ENCODE measurements at regions not wholly inside any gene's neighbourhood (a gene's known extent, or its start where the extent isn't known, plus 50 kb on each side); places are given as distances from the start of the nearest gene placed in this dataset.

DNA sequence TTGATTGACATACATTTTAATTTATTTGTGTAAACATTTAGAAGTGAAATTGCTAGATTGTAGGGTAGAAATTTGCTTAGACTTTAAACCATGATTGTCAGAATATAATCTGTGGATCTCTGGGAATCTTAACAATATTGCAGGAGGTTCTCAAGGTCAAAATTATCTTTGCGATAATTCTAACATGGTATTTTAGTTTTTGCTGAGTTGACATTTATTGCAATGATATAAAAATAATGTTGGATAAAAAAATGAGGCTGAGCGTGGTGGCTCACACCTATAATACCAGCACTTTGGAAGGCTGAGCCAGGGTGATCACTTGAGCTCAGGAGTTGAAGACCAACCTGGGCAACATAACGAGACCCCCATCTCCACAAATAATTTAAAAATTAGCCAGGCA is 70.3 kb upstream of the SGCD start:
- H3K27ac ChIP-seq (ENCODE audit: low read depth, low read length) = no peak overlapping the region

DNA sequence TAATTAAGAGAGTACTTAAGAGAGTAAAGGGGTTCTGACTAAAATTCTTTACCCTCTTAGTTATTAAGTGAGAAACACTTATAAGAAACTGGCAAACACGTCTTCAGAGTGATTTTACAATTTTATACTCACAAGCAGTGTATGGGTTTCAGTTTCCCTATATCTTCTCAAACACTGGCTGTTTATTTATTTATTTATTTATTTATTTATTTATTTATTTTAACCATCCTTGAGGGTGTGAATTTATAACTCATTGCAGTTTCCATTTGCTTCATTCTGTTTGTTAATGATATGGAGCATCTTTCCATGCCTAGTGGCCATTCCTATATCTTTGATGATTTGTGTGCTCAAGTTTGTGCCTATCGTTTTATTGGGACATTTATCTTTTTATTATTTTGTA is 68.0 kb upstream of the SGCD start:
- ChIA-PET CTCF (no interaction called here), RAD21 (ENCODE audit: low non-redundant PET in 1 of 2, low total read pairs in 2 of 2, uncharacterized antibody in 2 of 2, unreplicated experiment in 2 of 2) (no interaction called here), POLR2A (no interaction called here)
- Histone ChIP-seq H3K9me2 (ENCODE audit: insufficient read depth) (no peaks in the 10 kb centered on the region), H3K27me3 (ENCODE audit: insufficient read depth, low read length) (no peaks in the 10 kb centered on the region), H3K4me3 (replicated peaks in 1 of 2; ENCODE audit: low read depth in 1 of 2, low read length in 2 of 2) (no peak overlapping the region), H3K79me2 (ENCODE audit: insufficient read depth, low read length) (no peaks in the 10 kb centered on the region), H2AFZ (ENCODE audit: low read depth, low read length, poor library complexity, severe bottlenecking) (no peak overlapping the region), H3K36me3 (ENCODE audit: control insufficient read depth in 1 of 2, insufficient read depth in 2 of 2, low read length in 2 of 2) (no peaks in the 10 kb centered on the region), H3K4me2 (ENCODE audit: low read length) (no peak overlapping the region), H4K20me1 (ENCODE audit: insufficient read depth) (no peaks in the 10 kb centered on the region), H3K27ac (ENCODE audit: low read depth, low read length) (no peak overlapping the region), H3K9me3 (ENCODE audit: control insufficient read depth in 1 of 2, insufficient read depth in 1 of 2, low read depth in 1 of 2, low read length in 2 of 2) (no peaks in the 10 kb centered on the region), H3K4me1 (ENCODE audit: control insufficient read depth in 1 of 2, insufficient read depth in 2 of 2, low read length in 2 of 2) (no peaks in the 10 kb centered on the region), H3K9ac (ENCODE audit: low read length) (no peak overlapping the region)
- ATAC-seq (no peak), DNase-seq (ENCODE audit: low read depth, low spot score) (no peak)
- intact Hi-C loops (cut with micrococcal nuclease) = no loop called here
- BruUV-seq (replicated peaks) = no TSS peak
- TF ChIP-seq ZNF274 (IDR thresholded peaks at IDR 0.05; ENCODE audit: low read depth, low read length) (no peak), POLR2AphosphoS5 (IDR thresholded peaks at IDR 0.05; ENCODE audit: low read depth, low read length) (no peak), SIN3A (IDR thresholded peaks at IDR 0.05; ENCODE audit: low read depth) (no peak), POLR2A (IDR thresholded peaks at IDR 0.05; ENCODE audit: borderline replicate concordance, extremely low read depth, insufficient read depth, insufficient read length) (no peak), SRF (IDR thresholded peaks at IDR 0.05; ENCODE audit: low read depth) (no peak), JUND (IDR thresholded peaks at IDR 0.05) (no peak), SP1 (IDR thresholded peaks at IDR 0.05; ENCODE audit: low read depth) (no peak), CBX3 (IDR thresholded peaks at IDR 0.05; ENCODE audit: low read depth) (no peak), ELF1 (IDR thresholded peaks at IDR 0.05; ENCODE audit: borderline replicate concordance, low read depth) (no peak), EZH2 (IDR thresholded peaks at IDR 0.05) (no peak)
- TF ChIP-seq, protein P1, sequence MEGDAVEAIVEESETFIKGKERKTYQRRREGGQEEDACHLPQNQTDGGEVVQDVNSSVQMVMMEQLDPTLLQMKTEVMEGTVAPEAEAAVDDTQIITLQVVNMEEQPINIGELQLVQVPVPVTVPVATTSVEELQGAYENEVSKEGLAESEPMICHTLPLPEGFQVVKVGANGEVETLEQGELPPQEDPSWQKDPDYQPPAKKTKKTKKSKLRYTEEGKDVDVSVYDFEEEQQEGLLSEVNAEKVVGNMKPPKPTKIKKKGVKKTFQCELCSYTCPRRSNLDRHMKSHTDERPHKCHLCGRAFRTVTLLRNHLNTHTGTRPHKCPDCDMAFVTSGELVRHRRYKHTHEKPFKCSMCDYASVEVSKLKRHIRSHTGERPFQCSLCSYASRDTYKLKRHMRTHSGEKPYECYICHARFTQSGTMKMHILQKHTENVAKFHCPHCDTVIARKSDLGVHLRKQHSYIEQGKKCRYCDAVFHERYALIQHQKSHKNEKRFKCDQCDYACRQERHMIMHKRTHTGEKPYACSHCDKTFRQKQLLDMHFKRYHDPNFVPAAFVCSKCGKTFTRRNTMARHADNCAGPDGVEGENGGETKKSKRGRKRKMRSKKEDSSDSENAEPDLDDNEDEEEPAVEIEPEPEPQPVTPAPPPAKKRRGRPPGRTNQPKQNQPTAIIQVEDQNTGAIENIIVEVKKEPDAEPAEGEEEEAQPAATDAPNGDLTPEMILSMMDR (IDR thresholded peaks at IDR 0.05 in 2 of 3, conservative IDR thresholded peaks at IDR 0.05 in 1 of 3; ENCODE audit: borderline replicate concordance in 1 of 3, insufficient read depth in 1 of 3, low read depth in 2 of 3, low read length in 2 of 3) = no peak
- TF ChIP-seq, protein P2, sequence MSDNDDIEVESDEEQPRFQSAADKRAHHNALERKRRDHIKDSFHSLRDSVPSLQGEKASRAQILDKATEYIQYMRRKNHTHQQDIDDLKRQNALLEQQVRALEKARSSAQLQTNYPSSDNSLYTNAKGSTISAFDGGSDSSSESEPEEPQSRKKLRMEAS (IDR thresholded peaks at IDR 0.05) = no peak
- TF ChIP-seq, protein P3, sequence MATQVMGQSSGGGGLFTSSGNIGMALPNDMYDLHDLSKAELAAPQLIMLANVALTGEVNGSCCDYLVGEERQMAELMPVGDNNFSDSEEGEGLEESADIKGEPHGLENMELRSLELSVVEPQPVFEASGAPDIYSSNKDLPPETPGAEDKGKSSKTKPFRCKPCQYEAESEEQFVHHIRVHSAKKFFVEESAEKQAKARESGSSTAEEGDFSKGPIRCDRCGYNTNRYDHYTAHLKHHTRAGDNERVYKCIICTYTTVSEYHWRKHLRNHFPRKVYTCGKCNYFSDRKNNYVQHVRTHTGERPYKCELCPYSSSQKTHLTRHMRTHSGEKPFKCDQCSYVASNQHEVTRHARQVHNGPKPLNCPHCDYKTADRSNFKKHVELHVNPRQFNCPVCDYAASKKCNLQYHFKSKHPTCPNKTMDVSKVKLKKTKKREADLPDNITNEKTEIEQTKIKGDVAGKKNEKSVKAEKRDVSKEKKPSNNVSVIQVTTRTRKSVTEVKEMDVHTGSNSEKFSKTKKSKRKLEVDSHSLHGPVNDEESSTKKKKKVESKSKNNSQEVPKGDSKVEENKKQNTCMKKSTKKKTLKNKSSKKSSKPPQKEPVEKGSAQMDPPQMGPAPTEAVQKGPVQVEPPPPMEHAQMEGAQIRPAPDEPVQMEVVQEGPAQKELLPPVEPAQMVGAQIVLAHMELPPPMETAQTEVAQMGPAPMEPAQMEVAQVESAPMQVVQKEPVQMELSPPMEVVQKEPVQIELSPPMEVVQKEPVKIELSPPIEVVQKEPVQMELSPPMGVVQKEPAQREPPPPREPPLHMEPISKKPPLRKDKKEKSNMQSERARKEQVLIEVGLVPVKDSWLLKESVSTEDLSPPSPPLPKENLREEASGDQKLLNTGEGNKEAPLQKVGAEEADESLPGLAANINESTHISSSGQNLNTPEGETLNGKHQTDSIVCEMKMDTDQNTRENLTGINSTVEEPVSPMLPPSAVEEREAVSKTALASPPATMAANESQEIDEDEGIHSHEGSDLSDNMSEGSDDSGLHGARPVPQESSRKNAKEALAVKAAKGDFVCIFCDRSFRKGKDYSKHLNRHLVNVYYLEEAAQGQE (IDR thresholded peaks at IDR 0.05; ENCODE audit: low read depth) = no peak

More for the DNA sequence above, 70.3 kb upstream of the SGCD start:
- H3K9me2 ChIP-seq (ENCODE audit: insufficient read depth) = no peaks in the 10 kb centered on the region
- ChIA-PET CTCF (no interaction called here), RAD21 (ENCODE audit: low non-redundant PET in 1 of 2, low total read pairs in 2 of 2, uncharacterized antibody in 2 of 2, unreplicated experiment in 2 of 2) (no interaction called here), POLR2A (no interaction called here)
- ATAC-seq (no peak), DNase-seq (ENCODE audit: low read depth, low spot score) (no peak)
- H2AFZ ChIP-seq (ENCODE audit: low read depth, low read length, poor library complexity, severe bottlenecking) = no peak overlapping the region
- H3K9me3 ChIP-seq (ENCODE audit: control insufficient read depth in 1 of 2, insufficient read depth in 1 of 2, low read depth in 1 of 2, low read length in 2 of 2) = 0 out of 4 replicates have a peak, but pooled peaks cover 0 to 3% of the 10 kb centered on the region in 2 experiments
- no peaks in the 10 kb centered on the region for H3K79me2 ChIP-seq (ENCODE audit: insufficient read depth, low read length)
- no peak for TF ChIP-seq SP1 (IDR thresholded peaks at IDR 0.05; ENCODE audit: low read depth)
- H3K4me1 ChIP-seq (ENCODE audit: control insufficient read depth in 1 of 2, insufficient read depth in 2 of 2, low read length in 2 of 2) = no peaks in the 10 kb centered on the region
- BruUV-seq (replicated peaks) = no TSS peak
- intact Hi-C loops (cut with micrococcal nuclease) = no loop called here
- H3K27me3 ChIP-seq (ENCODE audit: insufficient read depth, low read length) = no peaks in the 10 kb centered on the region
- H3K4me2 ChIP-seq (ENCODE audit: low read length) = no peak overlapping the region
- H3K36me3 ChIP-seq (ENCODE audit: control insufficient read depth in 1 of 2, insufficient read depth in 2 of 2, low read length in 2 of 2) = no peaks in the 10 kb centered on the region
- H3K9ac ChIP-seq (ENCODE audit: low read length) = no peak overlapping the region
- no peak overlapping the region for H3K4me3 ChIP-seq (replicated peaks in 1 of 2; ENCODE audit: low read depth in 1 of 2, low read length in 2 of 2)
- H4K20me1 ChIP-seq (ENCODE audit: insufficient read depth) = no peaks in the 10 kb centered on the region
